Transverse colon (tissue), 4 donors: ENCODE measurements at regions not wholly inside any gene's neighbourhood (a gene's known extent, or its start where the extent isn't known, plus 50 kb on each side); places are given as distances from the start of the nearest gene placed in this dataset.

Source experiments
- CTCF ChIP-seq, 5 experiments: fragments of 200-600 bp in 3 of 5; fragments of 450-650 bp in 2 of 5; sonication (generic) in 3 of 5; IDR thresholded peaks; 1 replicate in 2 of 5; 2 replicates in 3 of 5; pipeline ENCODE4 v1.5.1; 2016 to 2017; ENCODE audit warnings: antibody characterized with exemption in 5 of 5, inconsistent platforms in 3 of 5, mild to moderate bottlenecking in 2 of 5, moderate library complexity in 1 of 5
- POLR2AphosphoS5 ChIP-seq, 3 donors: sonication (generic); formaldehyde crosslinking; IDR thresholded peaks; one replicate each; pipeline ENCODE4 v1.6.1; 2016; ENCODE audit warnings: antibody characterized with exemption in 3 of 3

GRCh38 chr22:48734961-48735360 is 1092.7 kb downstream of the BRD1 start:
- TF ChIP-seq POLR2AphosphoS5 (IDR thresholded peaks at IDR 0.05) (no peak), CTCF (IDR thresholded peaks at IDR 0.05) (no peak)
